OCI-LY7 (cell line): ENCODE measurements at regions not wholly inside any gene's neighbourhood (a gene's known extent, or its start where the extent isn't known, plus 50 kb on each side); places are given as distances from the start of the nearest gene placed in this dataset.

Experiments used
- EZH2phosphoT487 ChIP-seq: fragments of 200-600 bp; sonication (generic); IDR thresholded peaks from 2 replicates; pipeline ENCODE4 v1.6.1; 2018; ENCODE audit warnings: low read depth, borderline replicate concordance, mild to moderate bottlenecking, mixed run types, antibody characterized with exemption, low read length, moderate library complexity, mixed read lengths
- TF ChIP-seq, protein P1 (sequence below): fragments of 200-600 bp; sonication (generic); conservative IDR thresholded peaks from 2 replicates; pipeline ENCODE4 v1.5.1; 2014; ENCODE audit warnings: mild to moderate bottlenecking, antibody characterized with exemption, low read length, moderate library complexity, mixed read lengths

DNA sequence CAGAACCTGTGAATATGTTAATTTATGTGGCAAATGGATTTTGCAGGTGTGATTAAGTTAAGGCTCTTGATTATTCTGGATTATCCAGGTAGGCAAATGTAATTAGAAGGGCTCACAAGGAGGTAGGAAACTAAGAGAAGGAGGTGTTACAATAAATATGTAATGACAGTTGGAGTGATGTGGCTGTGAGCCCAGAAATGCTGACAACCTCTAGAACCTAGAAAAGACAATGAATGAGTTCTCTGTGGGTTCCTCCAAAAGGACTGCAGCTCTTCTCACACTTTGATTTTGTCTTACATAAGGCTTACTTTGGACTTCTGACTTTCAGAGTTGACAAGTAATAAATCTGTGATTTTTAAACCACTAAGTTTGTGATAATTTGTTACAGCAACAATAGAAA lies 406.6 kb upstream of the EPHA7 start:
- TF ChIP-seq, protein P1, sequence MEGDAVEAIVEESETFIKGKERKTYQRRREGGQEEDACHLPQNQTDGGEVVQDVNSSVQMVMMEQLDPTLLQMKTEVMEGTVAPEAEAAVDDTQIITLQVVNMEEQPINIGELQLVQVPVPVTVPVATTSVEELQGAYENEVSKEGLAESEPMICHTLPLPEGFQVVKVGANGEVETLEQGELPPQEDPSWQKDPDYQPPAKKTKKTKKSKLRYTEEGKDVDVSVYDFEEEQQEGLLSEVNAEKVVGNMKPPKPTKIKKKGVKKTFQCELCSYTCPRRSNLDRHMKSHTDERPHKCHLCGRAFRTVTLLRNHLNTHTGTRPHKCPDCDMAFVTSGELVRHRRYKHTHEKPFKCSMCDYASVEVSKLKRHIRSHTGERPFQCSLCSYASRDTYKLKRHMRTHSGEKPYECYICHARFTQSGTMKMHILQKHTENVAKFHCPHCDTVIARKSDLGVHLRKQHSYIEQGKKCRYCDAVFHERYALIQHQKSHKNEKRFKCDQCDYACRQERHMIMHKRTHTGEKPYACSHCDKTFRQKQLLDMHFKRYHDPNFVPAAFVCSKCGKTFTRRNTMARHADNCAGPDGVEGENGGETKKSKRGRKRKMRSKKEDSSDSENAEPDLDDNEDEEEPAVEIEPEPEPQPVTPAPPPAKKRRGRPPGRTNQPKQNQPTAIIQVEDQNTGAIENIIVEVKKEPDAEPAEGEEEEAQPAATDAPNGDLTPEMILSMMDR = no peak
- no peak for TF ChIP-seq EZH2phosphoT487
